ENCODE measurements at regions not wholly inside any gene's neighbourhood (a gene's known extent, or its start where the extent isn't known, plus 50 kb on each side); places are given as distances from the start of the nearest gene placed in this dataset.

DNA sequence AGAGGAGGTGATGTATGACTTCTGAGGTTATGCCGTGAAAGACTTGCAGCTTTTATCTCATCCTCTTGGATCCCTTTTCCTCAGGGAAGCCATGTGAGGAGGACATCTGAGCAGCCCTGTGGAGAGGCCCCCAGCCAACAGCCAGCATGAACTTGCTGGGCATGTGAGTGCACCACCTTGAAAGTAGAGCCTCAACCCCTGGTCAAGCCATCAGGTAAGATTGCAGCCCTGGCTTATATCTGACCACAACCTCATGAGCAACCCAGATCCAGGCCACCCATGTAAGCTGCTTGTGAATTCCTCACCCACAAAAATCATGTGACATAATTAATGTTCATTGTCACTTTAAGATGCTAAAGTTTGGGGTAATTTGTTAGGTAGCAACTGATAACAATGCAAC, 121.0 kb downstream of the MIAT start:
- DNase-seq (ENCODE audit: low spot score) = no peak
- H3K4me1 Mint-ChIP-seq (ENCODE audit: low read depth) = no peaks in the 10 kb centered on the region

GRCh38 chr22:26779108-26779507, 121.7 kb downstream of the MIAT start:
- DNase-seq (ENCODE audit: low spot score) = no peak
- Mint-ChIP-seq H3K27ac (no peak overlapping the region), H3K4me1 (ENCODE audit: low read depth) (no peaks in the 10 kb centered on the region), H3K36me3 (ENCODE audit: low read depth) (peaks cover 12% of the 10 kb centered on the region), H3K27me3 (ENCODE audit: insufficient read depth) (no peaks in the 10 kb centered on the region), H3K4me3 (no peak overlapping the region), H3K9me3 (peaks cover 6% of the 10 kb centered on the region)
- intact Hi-C loops (cut with micrococcal nuclease) = no loop called here

More for the DNA sequence above, 121.0 kb downstream of the MIAT start:
- Mint-ChIP-seq H3K27ac (no peak overlapping the region), H3K36me3 (ENCODE audit: low read depth) (peaks cover 12% of the 10 kb centered on the region), H3K9me3 (peaks cover 6% of the 10 kb centered on the region), H3K27me3 (ENCODE audit: insufficient read depth) (no peaks in the 10 kb centered on the region), H3K4me3 (no peak overlapping the region)
- intact Hi-C loops (cut with micrococcal nuclease) = no loop called here

DNA sequence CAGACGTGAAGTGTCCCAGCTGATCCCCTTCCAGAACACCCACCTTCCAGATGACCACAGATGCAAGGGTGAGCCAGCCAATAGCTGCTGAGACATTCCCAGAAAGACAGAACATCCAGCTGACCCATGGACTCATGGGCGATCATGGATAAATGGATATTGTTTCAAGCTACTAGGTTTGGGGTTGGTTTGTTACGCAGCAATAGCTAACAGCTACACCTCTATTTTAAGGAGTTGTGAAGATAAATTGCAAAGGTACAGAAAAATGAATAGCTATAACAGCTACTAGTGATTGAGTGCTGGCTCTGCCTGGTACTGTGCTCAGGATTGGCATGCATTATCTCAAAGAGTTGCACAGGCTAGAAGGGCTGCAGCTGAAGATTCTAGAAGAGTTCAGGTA, 122.5 kb downstream of the MIAT start:
- H3K4me3 Mint-ChIP-seq = no peak overlapping the region
- intact Hi-C loops (cut with micrococcal nuclease) = no loop called here
- H3K27me3 Mint-ChIP-seq (ENCODE audit: insufficient read depth) = no peaks in the 10 kb centered on the region
- no peak overlapping the region for H3K27ac Mint-ChIP-seq
- H3K4me1 Mint-ChIP-seq (ENCODE audit: low read depth) = no peaks in the 10 kb centered on the region
- DNase-seq (ENCODE audit: low spot score) = no peak
- H3K9me3 Mint-ChIP-seq = peaks cover 6% of the 10 kb centered on the region
- peaks cover 9% of the 10 kb centered on the region for H3K36me3 Mint-ChIP-seq (ENCODE audit: low read depth)

- peaks cover 6% of the 10 kb centered on the region for H3K9me3 Mint-ChIP-seq
Observed at GRCh38 chr22:26780521-26780920, 123.1 kb downstream of the MIAT start.

DNA sequence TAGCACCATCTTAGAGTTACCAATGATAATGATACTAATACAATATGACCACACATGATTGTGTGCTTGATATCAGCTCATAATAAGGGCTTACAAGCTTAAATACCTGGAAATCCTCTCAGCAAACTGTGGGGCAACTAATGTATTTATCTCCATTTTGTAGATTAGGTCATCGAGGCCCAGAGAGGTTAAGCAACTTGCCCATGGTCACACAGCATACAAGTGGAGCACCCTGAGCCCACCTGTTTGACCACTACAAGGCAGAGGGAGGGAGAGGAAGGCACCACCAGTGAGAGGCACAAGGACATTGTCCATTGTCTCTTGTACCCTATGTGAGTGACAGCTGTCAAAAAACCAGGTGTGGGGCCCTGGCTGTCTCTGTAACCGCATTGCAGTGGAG, 123.7 kb downstream of the MIAT start:
- H3K27ac Mint-ChIP-seq = no peak overlapping the region
- no peaks in the 10 kb centered on the region for H3K27me3 Mint-ChIP-seq (ENCODE audit: insufficient read depth)
- intact Hi-C loops (cut with micrococcal nuclease) = no loop called here
- H3K36me3 Mint-ChIP-seq (ENCODE audit: low read depth) = peaks cover 9% of the 10 kb centered on the region
- DNase-seq (ENCODE audit: low spot score) = no peak
- H3K4me1 Mint-ChIP-seq (ENCODE audit: low read depth) = no peaks in the 10 kb centered on the region
- peaks cover 6% of the 10 kb centered on the region for H3K9me3 Mint-ChIP-seq
- H3K4me3 Mint-ChIP-seq = no peak overlapping the region

More at GRCh38 chr22:26780521-26780920, 123.1 kb downstream of the MIAT start:
- intact Hi-C loops (cut with micrococcal nuclease) = no loop called here
- H3K36me3 Mint-ChIP-seq (ENCODE audit: low read depth) = peaks cover 9% of the 10 kb centered on the region
- H3K4me1 Mint-ChIP-seq (ENCODE audit: low read depth) = no peaks in the 10 kb centered on the region
- no peak overlapping the region for H3K27ac Mint-ChIP-seq
- no peaks in the 10 kb centered on the region for H3K27me3 Mint-ChIP-seq (ENCODE audit: insufficient read depth)
- DNase-seq (ENCODE audit: low spot score) = no peak
- H3K4me3 Mint-ChIP-seq = no peak overlapping the region

- Mint-ChIP-seq H3K27ac (no peak overlapping the region), H3K9me3 (peaks cover 6% of the 10 kb centered on the region), H3K4me1 (ENCODE audit: low read depth) (no peaks in the 10 kb centered on the region), H3K36me3 (ENCODE audit: low read depth) (peaks cover 9% of the 10 kb centered on the region), H3K27me3 (ENCODE audit: insufficient read depth) (no peaks in the 10 kb centered on the region), H3K4me3 (no peak overlapping the region)
- intact Hi-C loops (cut with micrococcal nuclease) = no loop called here
- DNase-seq (ENCODE audit: low spot score) = no peak
Observed at GRCh38 chr22:26781596-26781995, 124.2 kb downstream of the MIAT start.

GRCh38 chr22:26783885-26784284, 126.5 kb downstream of the MIAT start:
- Mint-ChIP-seq H3K27ac (no peak overlapping the region), H3K4me1 (ENCODE audit: low read depth) (no peaks in the 10 kb centered on the region), H3K27me3 (ENCODE audit: insufficient read depth) (no peaks in the 10 kb centered on the region), H3K36me3 (ENCODE audit: low read depth) (peaks cover 9% of the 10 kb centered on the region), H3K9me3 (peaks cover 6% of the 10 kb centered on the region), H3K4me3 (no peak overlapping the region)
- intact Hi-C loops (cut with micrococcal nuclease) = no loop called here
- DNase-seq (ENCODE audit: low spot score) = no peak

GRCh38 chr22:26784772-26785171, 127.4 kb downstream of the MIAT start:
- no peaks in the 10 kb centered on the region for H3K4me1 Mint-ChIP-seq (ENCODE audit: low read depth)
- no peaks in the 10 kb centered on the region for H3K27me3 Mint-ChIP-seq (ENCODE audit: insufficient read depth)
- H3K4me3 Mint-ChIP-seq = no peak overlapping the region
- H3K9me3 Mint-ChIP-seq = peaks cover 2% of the 10 kb centered on the region
- intact Hi-C loops (cut with micrococcal nuclease) = no loop called here
- DNase-seq (ENCODE audit: low spot score) = no peak
- no peak overlapping the region for H3K27ac Mint-ChIP-seq
- peaks cover 3% of the 10 kb centered on the region for H3K36me3 Mint-ChIP-seq (ENCODE audit: low read depth)

GRCh38 chr22:26785932-26786331, 128.5 kb downstream of the MIAT start:
- Mint-ChIP-seq H3K4me3 (no peak overlapping the region), H3K4me1 (ENCODE audit: low read depth) (no peaks in the 10 kb centered on the region), H3K9me3 (no peaks in the 10 kb centered on the region), H3K27ac (no peak overlapping the region), H3K36me3 (ENCODE audit: low read depth) (no peaks in the 10 kb centered on the region), H3K27me3 (ENCODE audit: insufficient read depth) (no peaks in the 10 kb centered on the region)
- intact Hi-C loops (cut with micrococcal nuclease) = no loop called here
- DNase-seq (ENCODE audit: low spot score) = no peak

- Mint-ChIP-seq H3K4me1 (ENCODE audit: low read depth) (no peaks in the 10 kb centered on the region), H3K36me3 (ENCODE audit: low read depth) (no peaks in the 10 kb centered on the region), H3K27me3 (ENCODE audit: insufficient read depth) (no peaks in the 10 kb centered on the region), H3K4me3 (no peak overlapping the region), H3K9me3 (no peaks in the 10 kb centered on the region), H3K27ac (no peak overlapping the region)
- DNase-seq (ENCODE audit: low spot score) = no peak
- intact Hi-C loops (cut with micrococcal nuclease) = no loop called here
Observed at GRCh38 chr22:26786398-26786797, 129.0 kb downstream of the MIAT start.

- no peak overlapping the region for H3K27ac Mint-ChIP-seq
- no peaks in the 10 kb centered on the region for H3K9me3 Mint-ChIP-seq
- H3K4me1 Mint-ChIP-seq (ENCODE audit: low read depth) = no peaks in the 10 kb centered on the region
Observed at GRCh38 chr22:26789951-26790350, 132.6 kb downstream of the MIAT start.

GRCh38 chr22:26792522-26792921, 135.1 kb downstream of the MIAT start:
- Mint-ChIP-seq H3K27me3 (ENCODE audit: insufficient read depth) (no peaks in the 10 kb centered on the region), H3K4me1 (ENCODE audit: low read depth) (no peaks in the 10 kb centered on the region), H3K36me3 (ENCODE audit: low read depth) (peaks cover 3% of the 10 kb centered on the region), H3K9me3 (no peaks in the 10 kb centered on the region), H3K27ac (no peak overlapping the region), H3K4me3 (no peak overlapping the region)
- no peak for DNase-seq (ENCODE audit: low spot score)
- intact Hi-C loops (cut with micrococcal nuclease) = no loop called here

More at GRCh38 chr22:26789951-26790350, 132.6 kb downstream of the MIAT start:
- peaks cover 3% of the 10 kb centered on the region for H3K36me3 Mint-ChIP-seq (ENCODE audit: low read depth)
- intact Hi-C loops (cut with micrococcal nuclease) = no loop called here
- no peaks in the 10 kb centered on the region for H3K27me3 Mint-ChIP-seq (ENCODE audit: insufficient read depth)
- H3K4me3 Mint-ChIP-seq = no peak overlapping the region
- DNase-seq (ENCODE audit: low spot score) = no peak

DNA sequence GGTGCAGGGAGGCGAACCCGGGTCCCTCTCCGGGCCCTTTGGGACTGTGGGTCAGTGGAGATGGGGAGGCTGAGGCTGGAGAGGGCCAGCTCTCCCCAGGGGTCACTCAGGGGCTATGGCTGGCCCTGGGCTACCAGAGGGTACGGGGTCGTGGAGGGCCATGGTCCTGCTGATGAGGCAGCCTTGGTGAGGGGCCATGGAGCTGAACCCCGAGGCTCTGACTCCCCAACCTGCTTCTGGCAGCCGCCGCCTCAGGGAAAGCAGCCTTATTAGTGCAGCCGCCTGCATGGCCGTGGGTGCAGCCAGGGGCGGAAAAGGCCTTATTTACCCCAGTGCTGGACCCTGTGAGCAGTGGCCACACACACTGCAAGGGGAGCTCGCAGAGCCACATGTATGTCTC, 139.4 kb downstream of the MIAT start:
- Mint-ChIP-seq H3K9me3 (no peaks in the 10 kb centered on the region), H3K36me3 (ENCODE audit: low read depth) (peaks cover 3% of the 10 kb centered on the region)
- intact Hi-C loops (cut with micrococcal nuclease) = no loop called here

DNA sequence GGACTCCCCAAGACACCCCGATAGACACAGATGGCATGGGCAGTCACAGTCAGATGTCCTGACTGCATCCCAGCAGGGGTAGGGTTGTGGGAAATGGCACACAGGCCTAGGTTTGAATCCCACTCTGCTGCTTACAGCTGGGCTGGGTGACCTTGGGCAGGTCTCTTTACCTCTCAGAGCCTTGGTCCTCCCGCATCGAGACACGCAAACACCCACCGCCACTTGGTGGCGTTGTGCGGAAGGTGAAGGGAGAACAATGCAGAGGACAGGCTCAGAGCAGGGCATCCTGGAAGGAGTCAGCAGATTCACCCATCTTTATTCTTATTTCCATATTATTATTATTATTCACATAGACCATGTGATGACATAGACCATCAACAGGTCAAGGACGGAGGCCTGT, 140.5 kb downstream of the MIAT start:
- DNase-seq (ENCODE audit: low spot score) = no peak

More for the DNA sequence above, 139.4 kb downstream of the MIAT start:
- no peak for DNase-seq (ENCODE audit: low spot score)
- Mint-ChIP-seq H3K27me3 (ENCODE audit: insufficient read depth) (no peaks in the 10 kb centered on the region), H3K4me1 (ENCODE audit: low read depth) (no peaks in the 10 kb centered on the region), H3K27ac (no peak overlapping the region), H3K4me3 (no peak overlapping the region)

More for the DNA sequence above, 140.5 kb downstream of the MIAT start:
- Mint-ChIP-seq H3K4me3 (no peak overlapping the region), H3K9me3 (no peaks in the 10 kb centered on the region), H3K36me3 (ENCODE audit: low read depth) (no peaks in the 10 kb centered on the region), H3K4me1 (ENCODE audit: low read depth) (no peaks in the 10 kb centered on the region), H3K27me3 (ENCODE audit: insufficient read depth) (no peaks in the 10 kb centered on the region), H3K27ac (no peak overlapping the region)
- intact Hi-C loops (cut with micrococcal nuclease) = no loop called here
